Ovary (tissue), 3 donors: ENCODE measurements at regions not wholly inside any gene's neighbourhood (a gene's known extent, or its start where the extent isn't known, plus 50 kb on each side); places are given as distances from the start of the nearest gene placed in this dataset.

Experiments used
- CTCF ChIP-seq, 3 donors: fragments of 450-650 bp in 2 of 3; fragments of 200-600 bp in 1 of 3; IDR thresholded peaks; one replicate each; pipeline versions ENCODE4 v1.5.1 to v1.8.0; 2016 to 2022; ENCODE audit warnings: antibody characterized with exemption in 3 of 3, mild to moderate bottlenecking in 1 of 3
- POLR2A ChIP-seq: fragments of 450-650 bp; IDR thresholded peaks from one replicate; pipeline ENCODE4 v1.6.1; 2017; ENCODE audit warnings: antibody characterized with exemption, mild to moderate bottlenecking, moderate library complexity
- donor health status: DM: no; HTN: no; CAD: no.

- TF ChIP-seq CTCF (IDR thresholded peaks at IDR 0.05), result no peak
- TF ChIP-seq POLR2A, result no peak
Measured at GRCh38 chr18:77376043-77376732, 126.5 kb downstream of the GALR1 start.
